DOHH2 (cell line): ENCODE measurements at regions not wholly inside any gene's neighbourhood (a gene's known extent, or its start where the extent isn't known, plus 50 kb on each side); places are given as distances from the start of the nearest gene placed in this dataset.

ENCODE experiments used
- CTCF ChIP-seq: fragments of 200-600 bp; sonication (generic); IDR thresholded peaks from one replicate; pipeline ENCODE4 v1.5.1; 2014; ENCODE audit warnings: antibody characterized with exemption, mild to moderate bottlenecking, low read depth, low read length; ENCODE audit not compliant: poor library complexity, severe bottlenecking
- EZH2phosphoT487 ChIP-seq: fragments of 200-600 bp; sonication (generic); IDR thresholded peaks from 2 replicates; pipeline ENCODE4 v1.6.1; 2017; ENCODE audit warnings: borderline replicate concordance, mild to moderate bottlenecking, antibody characterized with exemption, low read length, moderate library complexity, mixed read lengths

GRCh38 chr5:63111891-63112290, 533.3 kb downstream of the LRRC70 start:
- TF ChIP-seq CTCF (no peak), EZH2phosphoT487 (no peak)
